WTC11 (cell line): ENCODE measurements at regions not wholly inside any gene's neighbourhood (a gene's known extent, or its start where the extent isn't known, plus 50 kb on each side); places are given as distances from the start of the nearest gene placed in this dataset.

Experiments
- ATAC-seq: fragments of 200-7000 bp; cut with Tn5 transposase; 2 replicates; pipeline ENCODE4 v1.10.0; 2021; ENCODE audit warnings: mild to moderate bottlenecking, moderate library complexity
- CTCF ChIA-PET: fragments of 300-600 bp; sonication (Branson Sonifier 250); formaldehyde crosslinking; loops from one replicate; lab custom pipeline; 2021; ENCODE audit warnings: antibody characterized with exemption; lab: Charles Lee
- POLR2A ChIA-PET: fragments of 350-600 bp; sonication (Branson Sonifier 250); formaldehyde crosslinking; loops from one replicate; lab custom pipeline; 2021; ENCODE audit warnings: antibody characterized with exemption; lab: Charles Lee
- DNase-seq: peaks from one replicate; pipeline ENCODE4 v3.0.0; 2021; ENCODE audit warnings: low spot score
- H3K27ac Mint-ChIP-seq: 2 replicates; pipeline ENCODE4 v1.8.0; 2021; ENCODE audit warnings: mixed read lengths
- H3K27me3 Mint-ChIP-seq: 2 replicates; pipeline ENCODE4 v1.8.0; 2021; ENCODE audit warnings: low read depth, mild to moderate bottlenecking, moderate library complexity, mixed read lengths
- H3K36me3 Mint-ChIP-seq: 2 replicates; pipeline ENCODE4 v1.8.0; 2021; ENCODE audit warnings: mixed read lengths
- H3K4me1 Mint-ChIP-seq: 2 replicates; pipeline ENCODE4 v1.8.0; 2022; ENCODE audit warnings: mixed read lengths
- H3K4me3 Mint-ChIP-seq: 2 replicates; pipeline ENCODE4 v1.8.0; 2021; ENCODE audit warnings: mild to moderate bottlenecking, moderate library complexity, mixed read lengths
- H3K9me3 Mint-ChIP-seq: 2 replicates; pipeline ENCODE4 v1.8.0; 2021; ENCODE audit warnings: mixed read lengths
- ESRRA ChIP-seq: sonication (generic); formaldehyde crosslinking; IDR thresholded peaks from 2 replicates; pipeline ENCODE4 v1.8.1; 2022; ENCODE audit warnings: mild to moderate bottlenecking, missing genetic modification reagents, borderline replicate concordance
- FOXK1 ChIP-seq: sonication (generic); formaldehyde crosslinking; IDR thresholded peaks from 2 replicates; pipeline ENCODE4 v1.8.0; 2022; ENCODE audit warnings: mild to moderate bottlenecking, moderate library complexity, missing genetic modification reagents
- GABPB1 ChIP-seq: sonication (generic); formaldehyde crosslinking; IDR thresholded peaks from 2 replicates; pipeline ENCODE4 v1.8.1; 2023; ENCODE audit warnings: mild to moderate bottlenecking, missing genetic modification reagents
- GRHL2 ChIP-seq: fragments of 250-450 bp; sonication (Bioruptor Pico); IDR thresholded peaks from 2 replicates; pipeline ENCODE4 v1.8.0; 2022; ENCODE audit warnings: mild to moderate bottlenecking, moderate library complexity; ENCODE audit not compliant: insufficient replicate concordance, severe bottlenecking
- IRF2 ChIP-seq: sonication (generic); formaldehyde crosslinking; IDR thresholded peaks from 2 replicates; pipeline ENCODE4 v1.8.0; 2022; ENCODE audit warnings: low read depth, missing genetic modification reagents, borderline replicate concordance
- RELA ChIP-seq: sonication (generic); formaldehyde crosslinking; IDR thresholded peaks from 2 replicates; pipeline ENCODE4 v1.8.1; 2022; ENCODE audit warnings: missing genetic modification reagents, mild to moderate bottlenecking, borderline replicate concordance
- SOX15 ChIP-seq: fragments of 250-450 bp; sonication (Bioruptor Pico); IDR thresholded peaks from 2 replicates; pipeline ENCODE4 v1.9.0; 2021; ENCODE audit warnings: mild to moderate bottlenecking
- SP1 ChIP-seq: sonication (generic); formaldehyde crosslinking; conservative IDR thresholded peaks from 2 replicates; pipeline ENCODE4 v1.8.1; 2022; ENCODE audit warnings: missing genetic modification reagents
- TEAD1 ChIP-seq: sonication (generic); formaldehyde crosslinking; IDR thresholded peaks from 2 replicates; pipeline ENCODE4 v1.8.0; 2022; ENCODE audit warnings: mild to moderate bottlenecking, missing genetic modification reagents
- TP53 ChIP-seq: sonication (generic); formaldehyde crosslinking; IDR thresholded peaks from 2 replicates; pipeline ENCODE4 v1.8.1; 2023; ENCODE audit warnings: mild to moderate bottlenecking, missing genetic modification reagents
- ZNF671 ChIP-seq: fragments of 250-450 bp; sonication (Bioruptor Pico); IDR thresholded peaks from 2 replicates; pipeline ENCODE4 v1.8.0; 2021; ENCODE audit warnings: mild to moderate bottlenecking
- TF ChIP-seq, protein P1 (sequence below): sonication (generic); formaldehyde crosslinking; IDR thresholded peaks from 2 replicates; pipeline ENCODE4 v1.8.1; 2022; ENCODE audit warnings: low read depth, mild to moderate bottlenecking, moderate library complexity, missing genetic modification reagents, borderline replicate concordance
- TF ChIP-seq, protein P2 (sequence below): fragments of 250-450 bp; sonication (Bioruptor Pico); IDR thresholded peaks from 2 replicates; pipeline ENCODE4 v2.1.2; 2022; ENCODE audit warnings: mild to moderate bottlenecking, moderate library complexity
- TF ChIP-seq, protein P3 (sequence below): sonication (generic); formaldehyde crosslinking; IDR thresholded peaks from 2 replicates; pipeline ENCODE4 v1.8.1; 2023; ENCODE audit warnings: mild to moderate bottlenecking, missing genetic modification reagents
- TF ChIP-seq, protein P4 (sequence below): sonication (generic); formaldehyde crosslinking; IDR thresholded peaks from 2 replicates; pipeline ENCODE4 v1.8.0; 2022; ENCODE audit warnings: mild to moderate bottlenecking, missing genetic modification reagents
- TF ChIP-seq, protein P5 (sequence below): fragments of 250-450 bp; sonication (Bioruptor Pico); conservative IDR thresholded peaks from 2 replicates; pipeline ENCODE4 v1.9.0; 2021; ENCODE audit warnings: mild to moderate bottlenecking
- TF ChIP-seq, protein P6 (sequence below): sonication (generic); formaldehyde crosslinking; IDR thresholded peaks from 2 replicates; pipeline ENCODE4 v1.8.0; 2022; ENCODE audit warnings: missing genetic modification reagents

DNA sequence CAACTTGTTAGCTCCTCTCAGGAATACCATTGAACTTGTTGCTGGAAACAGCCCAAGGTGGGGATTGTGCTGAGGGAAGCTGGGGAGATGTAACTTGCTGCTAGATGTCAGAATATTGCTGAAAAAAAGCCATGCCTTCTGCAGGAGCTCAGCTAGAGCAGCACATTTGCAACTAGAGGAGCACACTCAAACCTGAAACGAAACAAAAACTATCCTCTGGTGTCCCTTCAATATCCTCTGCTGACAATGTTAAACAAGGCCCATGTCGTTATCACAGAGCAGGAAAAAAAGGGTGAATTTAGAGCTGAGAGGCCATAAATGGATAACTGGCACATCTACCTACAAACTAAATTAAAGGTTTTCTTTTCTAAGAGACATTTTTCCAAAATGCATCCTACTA is 53.7 kb upstream of the MACC1 start:
- peaks cover 13% of the 10 kb centered on the region for H3K4me1 Mint-ChIP-seq
- no peak overlapping the region for H3K27ac Mint-ChIP-seq
- peaks cover 6% of the 10 kb centered on the region; the same call in 1 of the 2 replicates for H3K9me3 Mint-ChIP-seq
- no peak overlapping the region for H3K4me3 Mint-ChIP-seq
- ATAC-seq (no peak), DNase-seq (no peak)
- TF ChIP-seq RELA (CRISPR knock-in tag) (no peak), TEAD1 (CRISPR knock-in tag) (no peak), FOXK1 (CRISPR knock-in tag) (no peak), ZNF671 (CRISPR knock-in tag) (no peak), ESRRA (no peak), GABPB1 (CRISPR knock-in tag) (no peak), TP53 (CRISPR knock-in tag) (no peak), SOX15 (CRISPR knock-in tag) (no peak), GRHL2 (CRISPR knock-in tag) (no peak), IRF2 (no peak), SP1 (CRISPR knock-in tag) (no peak)
- TF ChIP-seq, protein P1, sequence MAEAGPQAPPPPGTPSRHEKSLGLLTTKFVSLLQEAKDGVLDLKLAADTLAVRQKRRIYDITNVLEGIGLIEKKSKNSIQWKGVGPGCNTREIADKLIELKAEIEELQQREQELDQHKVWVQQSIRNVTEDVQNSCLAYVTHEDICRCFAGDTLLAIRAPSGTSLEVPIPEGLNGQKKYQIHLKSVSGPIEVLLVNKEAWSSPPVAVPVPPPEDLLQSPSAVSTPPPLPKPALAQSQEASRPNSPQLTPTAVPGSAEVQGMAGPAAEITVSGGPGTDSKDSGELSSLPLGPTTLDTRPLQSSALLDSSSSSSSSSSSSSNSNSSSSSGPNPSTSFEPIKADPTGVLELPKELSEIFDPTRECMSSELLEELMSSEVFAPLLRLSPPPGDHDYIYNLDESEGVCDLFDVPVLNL (CRISPR knock-in tag): no peak
- TF ChIP-seq, protein P2, sequence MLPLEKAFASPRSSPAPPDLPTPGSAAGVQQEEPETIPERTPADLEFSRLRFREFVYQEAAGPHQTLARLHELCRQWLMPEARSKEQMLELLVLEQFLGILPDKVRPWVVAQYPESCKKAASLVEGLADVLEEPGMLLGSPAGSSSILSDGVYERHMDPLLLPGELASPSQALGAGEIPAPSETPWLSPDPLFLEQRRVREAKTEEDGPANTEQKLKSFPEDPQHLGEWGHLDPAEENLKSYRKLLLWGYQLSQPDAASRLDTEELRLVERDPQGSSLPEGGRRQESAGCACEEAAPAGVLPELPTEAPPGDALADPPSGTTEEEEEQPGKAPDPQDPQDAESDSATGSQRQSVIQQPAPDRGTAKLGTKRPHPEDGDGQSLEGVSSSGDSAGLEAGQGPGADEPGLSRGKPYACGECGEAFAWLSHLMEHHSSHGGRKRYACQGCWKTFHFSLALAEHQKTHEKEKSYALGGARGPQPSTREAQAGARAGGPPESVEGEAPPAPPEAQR (CRISPR knock-in tag): no peak
- TF ChIP-seq, protein P3, sequence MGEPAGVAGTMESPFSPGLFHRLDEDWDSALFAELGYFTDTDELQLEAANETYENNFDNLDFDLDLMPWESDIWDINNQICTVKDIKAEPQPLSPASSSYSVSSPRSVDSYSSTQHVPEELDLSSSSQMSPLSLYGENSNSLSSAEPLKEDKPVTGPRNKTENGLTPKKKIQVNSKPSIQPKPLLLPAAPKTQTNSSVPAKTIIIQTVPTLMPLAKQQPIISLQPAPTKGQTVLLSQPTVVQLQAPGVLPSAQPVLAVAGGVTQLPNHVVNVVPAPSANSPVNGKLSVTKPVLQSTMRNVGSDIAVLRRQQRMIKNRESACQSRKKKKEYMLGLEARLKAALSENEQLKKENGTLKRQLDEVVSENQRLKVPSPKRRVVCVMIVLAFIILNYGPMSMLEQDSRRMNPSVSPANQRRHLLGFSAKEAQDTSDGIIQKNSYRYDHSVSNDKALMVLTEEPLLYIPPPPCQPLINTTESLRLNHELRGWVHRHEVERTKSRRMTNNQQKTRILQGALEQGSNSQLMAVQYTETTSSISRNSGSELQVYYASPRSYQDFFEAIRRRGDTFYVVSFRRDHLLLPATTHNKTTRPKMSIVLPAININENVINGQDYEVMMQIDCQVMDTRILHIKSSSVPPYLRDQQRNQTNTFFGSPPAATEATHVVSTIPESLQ (CRISPR knock-in tag): no peak
- TF ChIP-seq, protein P4, sequence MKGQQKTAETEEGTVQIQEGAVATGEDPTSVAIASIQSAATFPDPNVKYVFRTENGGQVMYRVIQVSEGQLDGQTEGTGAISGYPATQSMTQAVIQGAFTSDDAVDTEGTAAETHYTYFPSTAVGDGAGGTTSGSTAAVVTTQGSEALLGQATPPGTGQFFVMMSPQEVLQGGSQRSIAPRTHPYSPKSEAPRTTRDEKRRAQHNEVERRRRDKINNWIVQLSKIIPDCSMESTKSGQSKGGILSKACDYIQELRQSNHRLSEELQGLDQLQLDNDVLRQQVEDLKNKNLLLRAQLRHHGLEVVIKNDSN (CRISPR knock-in tag): no peak
- TF ChIP-seq, protein P5, sequence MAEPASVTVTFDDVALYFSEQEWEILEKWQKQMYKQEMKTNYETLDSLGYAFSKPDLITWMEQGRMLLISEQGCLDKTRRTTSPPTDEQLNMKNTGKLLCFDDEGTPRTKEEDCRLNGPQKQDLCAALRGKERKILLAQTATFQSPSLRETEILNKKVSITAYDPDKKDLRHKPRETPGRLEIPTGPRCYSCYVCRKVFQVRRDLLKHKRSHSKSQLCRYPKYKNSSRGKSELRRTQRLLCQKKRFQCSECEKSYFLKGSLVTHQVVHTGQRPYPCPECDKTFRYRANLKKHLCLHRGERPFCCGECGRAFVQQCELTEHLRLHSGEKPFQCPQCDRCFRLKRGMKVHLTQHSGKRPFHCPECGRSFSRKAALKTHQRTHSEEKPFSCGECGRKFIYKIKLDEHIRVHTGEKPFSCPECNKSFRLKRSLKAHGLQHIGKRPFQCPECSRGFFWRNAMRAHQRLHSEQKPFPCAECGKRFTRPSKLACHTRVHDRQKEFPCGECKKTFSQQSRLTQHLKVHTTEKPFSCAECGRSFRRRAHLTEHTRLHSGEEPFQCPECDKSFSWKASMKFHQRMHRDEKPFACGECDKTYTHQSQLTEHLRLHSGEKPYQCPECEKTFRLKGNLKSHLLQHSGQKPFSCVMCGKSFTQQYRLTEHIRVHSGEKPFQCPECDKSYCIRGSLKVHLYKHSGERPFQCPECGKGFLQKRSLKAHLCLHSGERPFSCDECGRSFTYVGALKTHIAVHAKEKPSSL (CRISPR knock-in tag): no peak
- TF ChIP-seq, protein P6, sequence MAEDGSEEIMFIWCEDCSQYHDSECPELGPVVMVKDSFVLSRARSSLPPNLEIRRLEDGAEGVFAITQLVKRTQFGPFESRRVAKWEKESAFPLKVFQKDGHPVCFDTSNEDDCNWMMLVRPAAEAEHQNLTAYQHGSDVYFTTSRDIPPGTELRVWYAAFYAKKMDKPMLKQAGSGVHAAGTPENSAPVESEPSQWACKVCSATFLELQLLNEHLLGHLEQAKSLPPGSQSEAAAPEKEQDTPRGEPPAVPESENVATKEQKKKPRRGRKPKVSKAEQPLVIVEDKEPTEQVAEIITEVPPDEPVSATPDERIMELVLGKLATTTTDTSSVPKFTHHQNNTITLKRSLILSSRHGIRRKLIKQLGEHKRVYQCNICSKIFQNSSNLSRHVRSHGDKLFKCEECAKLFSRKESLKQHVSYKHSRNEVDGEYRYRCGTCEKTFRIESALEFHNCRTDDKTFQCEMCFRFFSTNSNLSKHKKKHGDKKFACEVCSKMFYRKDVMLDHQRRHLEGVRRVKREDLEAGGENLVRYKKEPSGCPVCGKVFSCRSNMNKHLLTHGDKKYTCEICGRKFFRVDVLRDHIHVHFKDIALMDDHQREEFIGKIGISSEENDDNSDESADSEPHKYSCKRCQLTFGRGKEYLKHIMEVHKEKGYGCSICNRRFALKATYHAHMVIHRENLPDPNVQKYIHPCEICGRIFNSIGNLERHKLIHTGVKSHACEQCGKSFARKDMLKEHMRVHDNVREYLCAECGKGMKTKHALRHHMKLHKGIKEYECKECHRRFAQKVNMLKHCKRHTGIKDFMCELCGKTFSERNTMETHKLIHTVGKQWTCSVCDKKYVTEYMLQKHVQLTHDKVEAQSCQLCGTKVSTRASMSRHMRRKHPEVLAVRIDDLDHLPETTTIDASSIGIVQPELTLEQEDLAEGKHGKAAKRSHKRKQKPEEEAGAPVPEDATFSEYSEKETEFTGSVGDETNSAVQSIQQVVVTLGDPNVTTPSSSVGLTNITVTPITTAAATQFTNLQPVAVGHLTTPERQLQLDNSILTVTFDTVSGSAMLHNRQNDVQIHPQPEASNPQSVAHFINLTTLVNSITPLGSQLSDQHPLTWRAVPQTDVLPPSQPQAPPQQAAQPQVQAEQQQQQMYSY (CRISPR knock-in tag): no peak
- POLR2A ChIA-PET: interaction anchor here (0.6 kb wide), 1 partner anchor 1465 kb away, joined by 8 read pairs; no protein-coding TSS in a partner anchor
- CTCF ChIA-PET: no interaction called here
- H3K36me3 Mint-ChIP-seq: no peaks in the 10 kb centered on the region
- H3K27me3 Mint-ChIP-seq: no peaks in the 10 kb centered on the region
